HTR-8/SVneo (cell line): ENCODE measurements at regions not wholly inside any gene's neighbourhood (a gene's known extent, or its start where the extent isn't known, plus 50 kb on each side); places are given as distances from the start of the nearest gene placed in this dataset.

Experiments
- DNase-seq: peaks from one replicate; pipeline ENCODE4 v3.0.0; 2011; ENCODE audit warnings: low spot score, mixed read lengths; ENCODE audit not compliant: insufficient read length
- FAIRE-seq: peaks from 2 replicates; lab custom pipeline; 2011; peaks lifted over from hg19 to GRCh38; lab: Jason Lieb, UNC

DNA sequence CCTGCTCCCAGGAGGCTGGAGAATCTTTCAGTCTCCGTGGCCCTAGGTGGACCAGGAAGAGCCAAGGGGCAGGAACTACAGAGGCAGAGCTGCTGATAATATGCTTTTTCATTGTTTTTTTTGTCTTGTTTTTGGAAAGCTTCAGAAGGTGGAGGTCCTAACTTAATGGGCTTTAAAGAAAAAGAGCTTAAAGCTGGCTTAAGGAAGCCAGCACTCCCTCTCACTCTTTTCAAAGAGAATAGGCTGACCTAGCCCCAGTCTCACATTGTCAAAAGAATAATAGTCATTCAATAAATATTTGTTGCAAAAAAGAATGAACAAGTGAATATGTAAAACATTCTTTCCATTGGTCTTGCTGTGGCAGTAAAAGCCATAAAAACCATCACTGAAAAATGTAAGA lies 61.0 kb upstream of the RRP15 start:
- FAIRE-seq: no peak
- no peak for DNase-seq

DNA sequence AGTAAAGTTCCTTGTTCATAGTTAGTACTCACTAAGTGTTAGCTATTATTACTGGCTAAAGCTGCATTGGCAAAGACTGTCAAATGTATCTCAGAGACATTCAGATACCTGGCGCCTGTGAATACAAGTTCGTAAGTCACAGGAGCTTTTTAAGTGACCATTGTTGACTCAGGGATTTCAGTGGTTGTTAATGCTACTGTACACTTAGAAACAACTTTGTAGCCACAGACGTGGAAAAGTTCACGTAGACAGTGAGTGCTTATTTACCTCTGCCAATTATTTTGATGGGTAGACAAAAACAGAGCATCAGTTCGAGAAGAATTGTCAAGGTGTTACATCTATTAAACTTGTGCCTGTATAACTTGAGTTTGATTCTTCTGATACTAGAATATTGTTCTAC lies 59.1 kb upstream of the RRP15 start:
- DNase-seq (no peak), FAIRE-seq (no peak)
